Suprapubic skin (tissue), 4 donors: ENCODE measurements at regions not wholly inside any gene's neighbourhood (a gene's known extent, or its start where the extent isn't known, plus 50 kb on each side); places are given as distances from the start of the nearest gene placed in this dataset.

Experiments used
- POLR2A ChIP-seq, 2 donors: fragments of 450-650 bp; IDR thresholded peaks; one replicate each; pipeline ENCODE4 v1.6.1; 2017; ENCODE audit warnings: antibody characterized with exemption in 2 of 2, mild to moderate bottlenecking in 2 of 2, moderate library complexity in 2 of 2
- POLR2AphosphoS5 ChIP-seq, 3 donors: sonication (generic); formaldehyde crosslinking; IDR thresholded peaks; one replicate each; pipeline ENCODE4 v1.6.1; 2017; ENCODE audit warnings: antibody characterized with exemption in 3 of 3
- TF ChIP-seq, protein P1 (sequence below), 2 donors: fragments of 200-600 bp in 1 of 2; fragments of 450-650 bp in 1 of 2; sonication (generic) in 1 of 2; IDR thresholded peaks; one replicate each; pipeline ENCODE4 v1.5.1; 2016 to 2019; ENCODE audit warnings: antibody characterized with exemption in 2 of 2, mild to moderate bottlenecking in 1 of 2, moderate library complexity in 1 of 2

DNA sequence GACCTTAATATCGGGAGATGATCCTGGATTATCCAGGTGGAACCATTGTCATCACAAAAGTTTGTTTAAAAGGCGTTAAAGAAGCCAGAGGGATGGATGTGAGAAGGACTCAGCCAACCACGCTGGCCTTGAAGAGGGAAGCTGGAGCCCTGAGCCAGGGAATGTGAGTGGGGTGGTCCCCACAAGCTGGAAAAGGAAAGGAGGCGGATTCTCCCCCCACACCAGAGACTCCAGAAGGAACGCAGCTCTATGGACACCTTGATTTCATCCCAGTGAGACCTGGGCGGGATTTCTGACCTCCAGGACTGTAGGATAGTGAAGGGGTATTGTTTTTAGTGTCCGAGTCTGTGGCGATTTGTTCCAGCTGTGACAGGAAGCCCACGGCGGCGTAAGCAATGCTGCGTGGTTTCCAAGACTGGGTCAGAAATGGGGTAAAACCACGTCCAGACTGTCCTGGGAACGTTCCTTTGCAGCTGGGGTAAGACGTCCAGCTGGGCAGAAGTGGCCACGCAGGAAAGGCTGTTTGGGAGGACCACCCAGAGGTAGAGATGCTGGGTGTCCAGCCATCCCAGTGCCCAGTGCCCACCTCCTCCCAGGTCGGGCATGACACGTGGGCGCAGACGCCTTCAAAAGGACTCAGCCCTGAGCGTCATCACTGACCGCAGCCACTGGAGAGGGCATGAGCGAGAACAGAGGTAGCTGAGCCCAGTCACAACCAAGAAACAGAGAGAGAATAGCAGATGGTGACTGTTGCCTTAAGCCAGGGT is 125.4 kb upstream of the USP29 start:
- TF ChIP-seq, protein P1, sequence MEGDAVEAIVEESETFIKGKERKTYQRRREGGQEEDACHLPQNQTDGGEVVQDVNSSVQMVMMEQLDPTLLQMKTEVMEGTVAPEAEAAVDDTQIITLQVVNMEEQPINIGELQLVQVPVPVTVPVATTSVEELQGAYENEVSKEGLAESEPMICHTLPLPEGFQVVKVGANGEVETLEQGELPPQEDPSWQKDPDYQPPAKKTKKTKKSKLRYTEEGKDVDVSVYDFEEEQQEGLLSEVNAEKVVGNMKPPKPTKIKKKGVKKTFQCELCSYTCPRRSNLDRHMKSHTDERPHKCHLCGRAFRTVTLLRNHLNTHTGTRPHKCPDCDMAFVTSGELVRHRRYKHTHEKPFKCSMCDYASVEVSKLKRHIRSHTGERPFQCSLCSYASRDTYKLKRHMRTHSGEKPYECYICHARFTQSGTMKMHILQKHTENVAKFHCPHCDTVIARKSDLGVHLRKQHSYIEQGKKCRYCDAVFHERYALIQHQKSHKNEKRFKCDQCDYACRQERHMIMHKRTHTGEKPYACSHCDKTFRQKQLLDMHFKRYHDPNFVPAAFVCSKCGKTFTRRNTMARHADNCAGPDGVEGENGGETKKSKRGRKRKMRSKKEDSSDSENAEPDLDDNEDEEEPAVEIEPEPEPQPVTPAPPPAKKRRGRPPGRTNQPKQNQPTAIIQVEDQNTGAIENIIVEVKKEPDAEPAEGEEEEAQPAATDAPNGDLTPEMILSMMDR (IDR thresholded peaks at IDR 0.05), result no peak
- TF ChIP-seq POLR2A (IDR thresholded peaks at IDR 0.05) (no peak), POLR2AphosphoS5 (IDR thresholded peaks at IDR 0.05) (no peak)
